GM18498 (cell line): ENCODE measurements at regions not wholly inside any gene's neighbourhood (a gene's known extent, or its start where the extent isn't known, plus 50 kb on each side); places are given as distances from the start of the nearest gene placed in this dataset.
"Not testable (repeated sequence)": the region's sequence is repeated elsewhere in the genome, so short reads cannot be mapped to it uniquely, and the experiment has no call there.

Experiments used
- ATAC-seq: cut with Tn5 transposase; IDR thresholded peaks from one replicate; pipeline ENCODE4 v1.9.1; 2021; ENCODE audit warnings: mild to moderate bottlenecking, moderate library complexity; ENCODE audit not compliant: unreplicated experiment

- not testable (repeated sequence) for ATAC-seq
Measured at GRCh38 chr2:131822237-131822721, 294.6 kb downstream of the CCDC74A start.

- not testable (repeated sequence) for ATAC-seq
Measured at GRCh38 chr2:131823058-131823457, 295.4 kb downstream of the CCDC74A start.

- not testable (repeated sequence) for ATAC-seq
Measured at GRCh38 chr2:131824986-131825385, 297.3 kb downstream of the CCDC74A start.

- no peak for ATAC-seq
Measured at GRCh38 chr2:131827481-131828163, 299.9 kb downstream of the CCDC74A start.

GRCh38 chr2:131828164-131828561 is 300.5 kb downstream of the CCDC74A start:
- no peak for ATAC-seq

- ATAC-seq: not testable (repeated sequence)
Measured at GRCh38 chr2:131828633-131829455, 301.2 kb downstream of the CCDC74A start.

GRCh38 chr2:131829456-131830241 is 302.0 kb downstream of the CCDC74A start:
- not testable (repeated sequence) for ATAC-seq

- not testable (repeated sequence) for ATAC-seq
Measured at GRCh38 chr2:131830242-131830945, 302.7 kb downstream of the CCDC74A start.

GRCh38 chr2:131830946-131831310 is 303.2 kb downstream of the CCDC74A start:
- ATAC-seq: not testable (repeated sequence)

GRCh38 chr2:131831450-131832208 is 303.9 kb downstream of the CCDC74A start:
- ATAC-seq: not testable (repeated sequence)

GRCh38 chr2:131832209-131832780 is 304.6 kb downstream of the CCDC74A start:
- ATAC-seq: not testable (repeated sequence)

GRCh38 chr2:131832917-131833316 is 305.2 kb downstream of the CCDC74A start:
- ATAC-seq: not testable (repeated sequence)

- ATAC-seq: not testable (repeated sequence)
Measured at GRCh38 chr2:131833367-131834202, 305.9 kb downstream of the CCDC74A start.

- ATAC-seq: not testable (repeated sequence)
Measured at GRCh38 chr2:131834203-131835020, 306.7 kb downstream of the CCDC74A start.

GRCh38 chr2:131835022-131835421 is 307.3 kb downstream of the CCDC74A start:
- ATAC-seq: not testable (repeated sequence)

GRCh38 chr2:131835621-131836091 is 308.0 kb downstream of the CCDC74A start:
- no peak for ATAC-seq

GRCh38 chr2:131836116-131836515 is 308.4 kb downstream of the CCDC74A start:
- not testable (repeated sequence) for ATAC-seq
